HEK293T (cell line): ENCODE measurements at regions not wholly inside any gene's neighbourhood (a gene's known extent, or its start where the extent isn't known, plus 50 kb on each side); places are given as distances from the start of the nearest gene placed in this dataset.
"Not testable (repeated sequence)": the region's sequence is repeated elsewhere in the genome, so short reads cannot be mapped to it uniquely, and the experiment has no call there.

Source experiments
- ARNT ChIP-seq: fragments of 450-650 bp; IDR thresholded peaks from 2 replicates; pipeline ENCODE4 v1.6.1; 2017; ENCODE audit warnings: mild to moderate bottlenecking
- CTBP1 ChIP-seq: fragments of 450-650 bp; IDR thresholded peaks from 2 replicates; pipeline ENCODE4 v1.6.1; 2016; ENCODE audit warnings: borderline replicate concordance
- ELF4 ChIP-seq: fragments of 450-650 bp; IDR thresholded peaks from 2 replicates; pipeline ENCODE4 v1.6.1; 2017; ENCODE audit warnings: antibody characterized with exemption
- FOXA1 ChIP-seq: fragments of 450-650 bp; IDR thresholded peaks from 2 replicates; pipeline ENCODE4 v1.6.1; 2016; ENCODE audit warnings: mild to moderate bottlenecking
- FOXK2 ChIP-seq: fragments of 450-650 bp; IDR thresholded peaks from 2 replicates; pipeline ENCODE4 v1.6.1; 2016; ENCODE audit warnings: mild to moderate bottlenecking
- FOXM1 ChIP-seq: fragments of 450-650 bp; IDR thresholded peaks from 2 replicates; pipeline ENCODE4 v1.6.1; 2017; ENCODE audit warnings: mild to moderate bottlenecking, borderline replicate concordance
- HDGF ChIP-seq: fragments of 450-650 bp; IDR thresholded peaks from 2 replicates; pipeline ENCODE4 v1.6.1; 2017; ENCODE audit warnings: antibody characterized with exemption, borderline replicate concordance
- L3MBTL2 ChIP-seq: fragments of 450-650 bp; conservative IDR thresholded peaks from 2 replicates; pipeline ENCODE4 v1.6.1; 2016; ENCODE audit warnings: mild to moderate bottlenecking
- NFRKB ChIP-seq: fragments of 450-650 bp; IDR thresholded peaks from 2 replicates; pipeline ENCODE4 v1.6.1; 2016; ENCODE audit warnings: mild to moderate bottlenecking, moderate library complexity
- PKNOX1 ChIP-seq: fragments of 450-650 bp; IDR thresholded peaks from 2 replicates; pipeline ENCODE4 v1.6.1; 2016
- SP1 ChIP-seq: fragments of 450-650 bp; IDR thresholded peaks from 2 replicates; pipeline ENCODE4 v1.6.1; 2017
- SUZ12 ChIP-seq: fragments of 450-650 bp; IDR thresholded peaks from 2 replicates; pipeline ENCODE4 v1.6.1; 2016; ENCODE audit warnings: mild to moderate bottlenecking

GRCh38 chr1:104135036-104135435 is 385.3 kb downstream of the AMY1C start:
- TF ChIP-seq FOXA1, SP1, ELF4, FOXM1, PKNOX1, HDGF, L3MBTL2, SUZ12, FOXK2, NFRKB, ARNT, CTBP1: not testable (repeated sequence)
